NB4 (cell line): ENCODE measurements at regions not wholly inside any gene's neighbourhood (a gene's known extent, or its start where the extent isn't known, plus 50 kb on each side); places are given as distances from the start of the nearest gene placed in this dataset.

ENCODE experiments used
- MYC ChIP-seq: IDR thresholded peaks from 2 replicates; pipeline ENCODE4 v1.6.1; 2011; ENCODE audit warnings: low read depth, low read length
- POLR2A ChIP-seq: IDR thresholded peaks from 2 replicates; pipeline ENCODE4 v1.6.1; 2011; ENCODE audit warnings: mild to moderate bottlenecking; ENCODE audit not compliant: insufficient read length; ENCODE audit errors: extremely low read depth
- TF ChIP-seq, protein P1 (sequence below): IDR thresholded peaks from one replicate; pipeline ENCODE4 v1.5.1; 2012; ENCODE audit warnings: low read depth, low read length

DNA sequence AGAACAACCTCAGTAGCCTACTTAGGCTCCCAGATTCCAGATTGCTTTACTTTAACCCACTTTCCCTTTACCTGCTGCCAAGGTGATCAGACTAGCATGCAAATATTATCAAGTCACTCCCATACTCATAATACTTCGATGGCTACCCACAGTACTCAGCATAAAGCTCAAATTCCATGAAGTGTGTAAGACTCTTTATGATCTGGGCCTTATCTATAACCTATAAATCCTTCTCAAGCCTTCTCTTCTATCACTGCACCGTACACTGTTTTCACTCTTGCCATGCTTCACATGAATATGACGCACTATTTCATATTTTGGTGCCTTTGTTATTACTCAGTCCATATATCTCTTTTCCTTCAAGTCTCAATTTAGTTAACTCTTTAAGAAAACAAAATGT is 135.2 kb upstream of the TARS1 start:
- TF ChIP-seq, protein P1, sequence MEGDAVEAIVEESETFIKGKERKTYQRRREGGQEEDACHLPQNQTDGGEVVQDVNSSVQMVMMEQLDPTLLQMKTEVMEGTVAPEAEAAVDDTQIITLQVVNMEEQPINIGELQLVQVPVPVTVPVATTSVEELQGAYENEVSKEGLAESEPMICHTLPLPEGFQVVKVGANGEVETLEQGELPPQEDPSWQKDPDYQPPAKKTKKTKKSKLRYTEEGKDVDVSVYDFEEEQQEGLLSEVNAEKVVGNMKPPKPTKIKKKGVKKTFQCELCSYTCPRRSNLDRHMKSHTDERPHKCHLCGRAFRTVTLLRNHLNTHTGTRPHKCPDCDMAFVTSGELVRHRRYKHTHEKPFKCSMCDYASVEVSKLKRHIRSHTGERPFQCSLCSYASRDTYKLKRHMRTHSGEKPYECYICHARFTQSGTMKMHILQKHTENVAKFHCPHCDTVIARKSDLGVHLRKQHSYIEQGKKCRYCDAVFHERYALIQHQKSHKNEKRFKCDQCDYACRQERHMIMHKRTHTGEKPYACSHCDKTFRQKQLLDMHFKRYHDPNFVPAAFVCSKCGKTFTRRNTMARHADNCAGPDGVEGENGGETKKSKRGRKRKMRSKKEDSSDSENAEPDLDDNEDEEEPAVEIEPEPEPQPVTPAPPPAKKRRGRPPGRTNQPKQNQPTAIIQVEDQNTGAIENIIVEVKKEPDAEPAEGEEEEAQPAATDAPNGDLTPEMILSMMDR, result no peak
- TF ChIP-seq POLR2A (no peak), MYC (no peak)
